ENCODE measurements at regions not wholly inside any gene's neighbourhood (a gene's known extent, or its start where the extent isn't known, plus 50 kb on each side); places are given as distances from the start of the nearest gene placed in this dataset.

DNA sequence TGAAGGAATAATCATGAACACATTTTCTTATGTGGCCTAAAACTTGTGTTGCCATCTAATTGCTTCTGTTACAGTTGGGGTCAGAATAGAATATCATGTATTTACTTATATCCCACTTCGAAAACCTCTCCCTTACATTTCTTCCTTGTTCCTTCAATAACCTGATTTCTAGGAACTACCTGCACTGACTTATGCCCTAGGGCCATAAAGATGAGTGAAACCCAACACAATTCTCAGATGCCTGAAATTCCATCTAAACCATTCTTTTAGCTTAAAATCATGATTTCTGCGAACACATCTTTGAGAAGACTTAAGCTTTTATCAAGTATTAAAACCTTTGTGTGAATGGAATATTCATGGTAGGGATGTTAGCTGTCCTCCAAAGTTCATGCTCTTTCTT, 142.7 kb downstream of the SNAPC1 start:
- Histone ChIP-seq H3K9me3 (ENCODE audit: low read length) (no peaks in the 10 kb centered on the region), H3K9ac (ENCODE audit: insufficient read depth, low read depth, low read length) (no peak overlapping the region), H3K27me3 (ENCODE audit: control insufficient read depth in 1 of 2, insufficient read depth in 2 of 2, low read length in 2 of 2) (peaks cover 0 to 12% of the 10 kb centered on the region in 2 experiments; a peak in 2 of 5 replicates), H2AFZ (ENCODE audit: low read length) (no peak overlapping the region), H4K20me1 (ENCODE audit: insufficient read depth, low read length) (no peaks in the 10 kb centered on the region), H3K4me1 (ENCODE audit: insufficient read depth, low read length) (no peaks in the 10 kb centered on the region), H3K4me3 (replicated peaks in 1 of 3; ENCODE audit: insufficient read depth in 1 of 3, low read depth in 2 of 3, low read length in 3 of 3) (no peak overlapping the region), H3K27ac (ENCODE audit: extremely low read length, insufficient read depth, low read length) (no peak overlapping the region), H3K79me2 (ENCODE audit: insufficient read depth, low read length) (no peaks in the 10 kb centered on the region), H3K4me2 (ENCODE audit: low read depth, low read length) (no peak overlapping the region), H3K36me3 (replicated peaks in 1 of 2; ENCODE audit: control insufficient read depth in 1 of 2, insufficient read depth in 2 of 2, low read length in 2 of 2) (no peaks in the 10 kb centered on the region)
- ChIA-PET POLR2A (no interaction called here), CTCF (ENCODE audit: low intra/inter-chr PET ratio, low total read pairs) (no interaction called here)
- FAIRE-seq (no peak), ATAC-seq (no peak), DNase-seq (ENCODE audit: low spot score) (no peak)
- intact Hi-C loops (cut with micrococcal nuclease; ENCODE audit: unreplicated experiment) = no loop called here
- 4% methylated on average over 2 of the region's 2 CpGs for WGBS (ENCODE audit: low lambda C conversion rate)
- no TSS peak for BruUV-seq (replicated peaks)
- no peak for TF ChIP-seq ATF7-NPFF (CRISPR knock-in tag; IDR thresholded peaks at IDR 0.05; ENCODE audit: low read depth)
- no peak for TF ChIP-seq CHD2 (IDR thresholded peaks at IDR 0.05; ENCODE audit: low read depth, low read length)
- no peak for TF ChIP-seq ZNF333 (CRISPR knock-in tag; IDR thresholded peaks at IDR 0.05; ENCODE audit: borderline replicate concordance)
- TF ChIP-seq, protein P1, sequence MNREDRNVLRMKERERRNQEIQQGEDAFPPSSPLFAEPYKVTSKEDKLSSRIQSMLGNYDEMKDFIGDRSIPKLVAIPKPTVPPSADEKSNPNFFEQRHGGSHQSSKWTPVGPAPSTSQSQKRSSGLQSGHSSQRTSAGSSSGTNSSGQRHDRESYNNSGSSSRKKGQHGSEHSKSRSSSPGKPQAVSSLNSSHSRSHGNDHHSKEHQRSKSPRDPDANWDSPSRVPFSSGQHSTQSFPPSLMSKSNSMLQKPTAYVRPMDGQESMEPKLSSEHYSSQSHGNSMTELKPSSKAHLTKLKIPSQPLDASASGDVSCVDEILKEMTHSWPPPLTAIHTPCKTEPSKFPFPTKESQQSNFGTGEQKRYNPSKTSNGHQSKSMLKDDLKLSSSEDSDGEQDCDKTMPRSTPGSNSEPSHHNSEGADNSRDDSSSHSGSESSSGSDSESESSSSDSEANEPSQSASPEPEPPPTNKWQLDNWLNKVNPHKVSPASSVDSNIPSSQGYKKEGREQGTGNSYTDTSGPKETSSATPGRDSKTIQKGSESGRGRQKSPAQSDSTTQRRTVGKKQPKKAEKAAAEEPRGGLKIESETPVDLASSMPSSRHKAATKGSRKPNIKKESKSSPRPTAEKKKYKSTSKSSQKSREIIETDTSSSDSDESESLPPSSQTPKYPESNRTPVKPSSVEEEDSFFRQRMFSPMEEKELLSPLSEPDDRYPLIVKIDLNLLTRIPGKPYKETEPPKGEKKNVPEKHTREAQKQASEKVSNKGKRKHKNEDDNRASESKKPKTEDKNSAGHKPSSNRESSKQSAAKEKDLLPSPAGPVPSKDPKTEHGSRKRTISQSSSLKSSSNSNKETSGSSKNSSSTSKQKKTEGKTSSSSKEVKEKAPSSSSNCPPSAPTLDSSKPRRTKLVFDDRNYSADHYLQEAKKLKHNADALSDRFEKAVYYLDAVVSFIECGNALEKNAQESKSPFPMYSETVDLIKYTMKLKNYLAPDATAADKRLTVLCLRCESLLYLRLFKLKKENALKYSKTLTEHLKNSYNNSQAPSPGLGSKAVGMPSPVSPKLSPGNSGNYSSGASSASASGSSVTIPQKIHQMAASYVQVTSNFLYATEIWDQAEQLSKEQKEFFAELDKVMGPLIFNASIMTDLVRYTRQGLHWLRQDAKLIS (CRISPR knock-in tag; IDR thresholded peaks at IDR 0.05) = no peak
- no peak for TF ChIP-seq ZNF777 (CRISPR knock-in tag; IDR thresholded peaks at IDR 0.05)
- TF ChIP-seq ARHGAP35 (CRISPR knock-in tag; IDR thresholded peaks at IDR 0.05; ENCODE audit: borderline replicate concordance) = no peak
- TF ChIP-seq SATB2 (CRISPR knock-in tag; IDR thresholded peaks at IDR 0.05) = no peak
- no peak for TF ChIP-seq RFX3 (CRISPR knock-in tag; IDR thresholded peaks at IDR 0.05)
- TF ChIP-seq TARDBP (CRISPR knock-in tag; IDR thresholded peaks at IDR 0.05) = no peak
- no peak for TF ChIP-seq MZF1 (CRISPR knock-in tag; IDR thresholded peaks at IDR 0.05; ENCODE audit: borderline replicate concordance)
- TF ChIP-seq, protein P2, sequence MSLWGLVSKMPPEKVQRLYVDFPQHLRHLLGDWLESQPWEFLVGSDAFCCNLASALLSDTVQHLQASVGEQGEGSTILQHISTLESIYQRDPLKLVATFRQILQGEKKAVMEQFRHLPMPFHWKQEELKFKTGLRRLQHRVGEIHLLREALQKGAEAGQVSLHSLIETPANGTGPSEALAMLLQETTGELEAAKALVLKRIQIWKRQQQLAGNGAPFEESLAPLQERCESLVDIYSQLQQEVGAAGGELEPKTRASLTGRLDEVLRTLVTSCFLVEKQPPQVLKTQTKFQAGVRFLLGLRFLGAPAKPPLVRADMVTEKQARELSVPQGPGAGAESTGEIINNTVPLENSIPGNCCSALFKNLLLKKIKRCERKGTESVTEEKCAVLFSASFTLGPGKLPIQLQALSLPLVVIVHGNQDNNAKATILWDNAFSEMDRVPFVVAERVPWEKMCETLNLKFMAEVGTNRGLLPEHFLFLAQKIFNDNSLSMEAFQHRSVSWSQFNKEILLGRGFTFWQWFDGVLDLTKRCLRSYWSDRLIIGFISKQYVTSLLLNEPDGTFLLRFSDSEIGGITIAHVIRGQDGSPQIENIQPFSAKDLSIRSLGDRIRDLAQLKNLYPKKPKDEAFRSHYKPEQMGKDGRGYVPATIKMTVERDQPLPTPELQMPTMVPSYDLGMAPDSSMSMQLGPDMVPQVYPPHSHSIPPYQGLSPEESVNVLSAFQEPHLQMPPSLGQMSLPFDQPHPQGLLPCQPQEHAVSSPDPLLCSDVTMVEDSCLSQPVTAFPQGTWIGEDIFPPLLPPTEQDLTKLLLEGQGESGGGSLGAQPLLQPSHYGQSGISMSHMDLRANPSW (CRISPR knock-in tag; IDR thresholded peaks at IDR 0.05; ENCODE audit: borderline replicate concordance) = no peak
- in situ Hi-C loops (cut with HindIII; ENCODE audit: extremely low pct_ligation_motif_present, low pct_unique_long_range_greater_than_20kb) = no loop called here

All from HepG2 (cell line).